ENCODE measurements at regions not wholly inside any gene's neighbourhood (a gene's known extent, or its start where the extent isn't known, plus 50 kb on each side); places are given as distances from the start of the nearest gene placed in this dataset.

GRCh38 chrX:80602036-80602860 is 182.0 kb downstream of the TENT5D start:
- ChIA-PET CTCF (no interaction called here), POLR2A (no interaction called here)
- Mint-ChIP-seq H3K4me1 (no peaks in the 10 kb centered on the region), H3K4me3 (no peak overlapping the region), H3K27ac (no peak overlapping the region), H3K36me3 (no peaks in the 10 kb centered on the region), H3K27me3 (peaks cover 0 to 7% (median 3%) of the 10 kb centered on the region in 5 donors), H3K9me3 (peaks cover 0 to 6% (median 0%) of the 10 kb centered on the region in 11 donors)
- H3K9me3 ChIP-seq (ENCODE audit: control insufficient read depth in 2 of 3, low read length in 3 of 3) = no peaks in the 10 kb centered on the region
- intact Hi-C loops (cut with micrococcal nuclease) = no loop called here
- no peak overlapping the region for H3K27ac ChIP-seq (ENCODE audit: low read depth, low read length)
- no peaks in the 10 kb centered on the region for H3K27me3 ChIP-seq (ENCODE audit: control insufficient read depth in 2 of 2, insufficient read depth in 2 of 2, low read length in 2 of 2)
- ATAC-seq (no peak), DNase-seq (no peak)
- H3K36me3 ChIP-seq (ENCODE audit: control insufficient read depth in 2 of 3, insufficient read depth in 3 of 3, low read length in 3 of 3) = no peaks in the 10 kb centered on the region
- H3K4me1 ChIP-seq (ENCODE audit: control insufficient read depth in 2 of 2, insufficient read depth in 2 of 2, low read length in 2 of 2) = no peaks in the 10 kb centered on the region
- no peak overlapping the region for H3K4me3 ChIP-seq (ENCODE audit: low read length)

Data from naive thymus-derived CD4-positive, alpha-beta T cell (primary cell).